HPDE6-E6E7 (cell line): ENCODE measurements at regions not wholly inside any gene's neighbourhood (a gene's known extent, or its start where the extent isn't known, plus 50 kb on each side); places are given as distances from the start of the nearest gene placed in this dataset.

Experiments
- DNase-seq: peaks from one replicate; pipeline ENCODE4 v3.0.0; 2011; ENCODE audit warnings: missing footprints; ENCODE audit errors: extremely low spot score

GRCh38 chr6:138692058-138692977, 81.3 kb upstream of the CCDC28A start:
- DNase-seq: peak; percentile 70

GRCh38 chr6:138692978-138693909, 80.3 kb upstream of the CCDC28A start:
- peak; percentile 79 for DNase-seq

DNA sequence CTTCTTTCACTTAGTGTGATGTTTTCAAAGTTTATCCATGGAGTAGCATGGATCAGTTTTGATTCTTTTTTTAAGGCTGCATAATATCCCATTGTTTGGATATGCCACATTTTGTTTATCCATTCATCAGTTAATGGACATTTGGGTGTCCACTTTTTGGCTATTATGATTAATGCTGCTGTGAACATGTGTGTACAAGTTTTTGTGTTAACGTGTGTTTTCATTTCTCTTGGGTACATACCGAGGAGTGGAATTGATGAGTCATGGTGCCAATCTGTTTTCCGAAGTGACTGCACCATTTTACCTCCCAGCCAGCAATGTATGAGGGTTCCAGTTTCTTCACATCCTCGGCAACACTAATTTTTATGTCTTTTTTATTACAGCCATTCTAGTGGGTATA, 78.4 kb upstream of the CCDC28A start:
- no peak for DNase-seq

DNA sequence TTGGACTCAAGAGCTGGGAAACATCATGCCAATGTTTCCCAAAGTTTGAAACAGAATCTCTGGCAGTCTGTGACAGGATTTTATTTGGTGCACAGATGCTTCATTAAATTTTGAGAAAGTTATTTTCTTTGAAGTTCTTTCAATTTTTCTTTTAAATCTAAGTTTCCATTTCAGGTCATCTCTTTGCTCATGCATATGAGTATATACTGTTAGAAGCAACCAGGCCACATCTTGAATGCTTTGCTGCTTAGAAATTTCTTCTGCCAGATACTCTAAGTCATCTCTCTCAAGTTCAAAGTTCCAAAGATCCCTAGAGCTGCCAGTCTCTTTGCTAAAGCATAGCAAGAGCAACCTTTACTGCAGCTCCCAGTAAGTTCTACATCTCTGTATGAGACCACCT, 59.1 kb upstream of the CCDC28A start:
- no peak for DNase-seq

GRCh38 chr6:138716013-138716412, 57.6 kb upstream of the CCDC28A start:
- no peak for DNase-seq

DNA sequence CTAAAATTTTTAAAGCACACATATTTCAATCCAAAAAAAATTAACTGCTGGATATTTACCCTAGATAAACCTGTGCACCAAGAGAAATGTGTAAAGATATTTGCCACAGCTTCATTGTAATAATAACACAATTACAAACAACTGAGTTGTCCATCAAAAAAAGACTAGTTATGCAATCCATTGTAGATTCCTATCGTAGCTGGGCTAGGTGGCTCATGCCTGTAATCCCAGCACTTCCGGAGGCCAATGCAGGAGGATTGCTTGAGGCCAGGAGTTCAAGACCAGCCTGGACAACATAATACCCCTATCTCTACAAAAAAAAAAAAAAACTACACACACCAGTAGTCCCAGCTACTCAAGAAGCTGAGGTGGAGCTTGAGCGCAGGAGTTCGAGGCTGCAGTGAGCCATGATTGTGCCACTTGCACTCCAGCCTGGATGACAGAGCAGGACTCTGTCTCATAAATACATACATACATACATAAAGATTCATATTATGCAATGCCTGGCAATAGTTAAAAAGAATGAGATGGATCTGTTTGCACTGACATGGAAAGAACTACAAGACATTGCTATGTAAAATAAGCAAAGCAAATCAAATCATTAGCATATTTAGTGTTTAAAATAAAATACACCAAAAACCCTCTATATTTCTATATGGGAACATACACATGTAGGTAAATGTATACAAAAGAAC, 56.5 kb upstream of the CCDC28A start:
- no peak for DNase-seq

DNA sequence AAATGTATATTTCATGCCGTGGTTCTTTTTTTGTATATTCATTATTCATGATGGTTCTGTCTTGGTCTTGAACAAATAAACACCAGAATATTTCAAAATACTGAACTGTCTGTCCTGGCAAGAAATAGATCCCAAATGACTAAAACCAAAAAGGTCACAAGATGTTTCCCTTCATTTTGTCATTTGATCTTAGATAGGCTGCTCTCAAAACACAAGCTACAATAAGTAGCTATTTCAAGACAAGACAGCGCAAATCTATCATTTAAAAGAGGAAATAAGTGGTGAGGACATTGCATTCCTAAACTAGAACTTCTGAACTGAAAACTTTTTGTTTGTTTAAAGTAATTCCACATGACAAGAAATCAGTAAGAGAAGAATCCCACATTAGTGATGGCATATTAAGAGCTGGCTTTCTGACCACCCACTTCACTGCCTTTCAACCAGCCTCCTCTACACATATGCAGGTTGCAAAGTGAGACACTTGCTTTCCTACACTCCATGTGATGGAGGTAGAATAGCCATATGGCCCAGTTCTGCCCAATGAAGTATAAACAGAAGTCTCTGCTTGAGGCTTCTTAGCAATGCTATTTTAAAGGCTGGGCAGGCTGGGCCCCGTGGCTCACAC, 54.4 kb upstream of the CCDC28A start:
- no peak for DNase-seq

- DNase-seq: no peak
Measured at GRCh38 chr6:138719744-138720143, 53.8 kb upstream of the CCDC28A start.

DNA sequence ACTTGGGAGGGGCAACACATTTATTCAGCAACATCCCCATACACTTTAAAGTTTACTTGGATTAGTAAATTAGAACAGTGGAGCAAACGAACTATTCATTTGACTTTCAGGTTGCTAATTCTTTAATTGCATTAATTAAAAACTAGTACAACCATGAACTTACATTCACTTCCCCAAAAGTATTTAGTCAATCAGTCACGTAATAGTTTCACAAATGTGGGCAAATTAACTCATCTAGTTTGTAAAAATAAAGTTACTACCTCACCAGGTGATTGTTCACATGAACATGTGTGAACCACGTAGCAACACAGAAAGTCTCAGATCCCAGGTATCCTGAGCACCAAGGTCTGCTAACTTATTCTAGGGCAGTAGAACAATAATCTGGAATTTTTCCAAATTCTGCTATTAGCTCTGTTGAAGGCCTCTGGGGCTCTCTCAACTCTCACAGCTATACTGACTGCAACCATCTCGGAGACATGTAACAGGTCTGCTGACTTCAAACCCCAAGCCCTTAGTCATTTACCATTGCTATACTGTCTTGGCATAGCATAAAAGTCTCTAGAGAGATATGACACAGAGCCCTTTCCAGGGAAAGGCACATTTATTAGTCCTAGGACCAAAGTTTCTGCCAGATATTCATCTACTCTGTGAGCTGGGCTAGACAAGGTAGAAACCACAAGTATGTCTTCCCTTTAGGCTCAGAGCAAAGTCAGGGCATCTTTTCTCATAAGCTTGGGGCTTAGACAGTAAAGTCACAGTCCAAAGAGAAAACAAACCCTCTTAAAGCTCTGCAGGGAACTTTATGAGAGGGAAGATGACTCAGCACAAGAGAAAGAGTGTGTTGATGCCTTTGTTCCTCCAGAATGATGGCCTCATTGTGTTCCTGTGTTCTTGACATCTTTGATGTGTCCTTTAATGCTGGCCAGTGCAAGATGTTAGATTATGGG, 50.9 kb upstream of the CCDC28A start:
- DNase-seq: no peak
